MCF 10A (cell line): ENCODE measurements at regions not wholly inside any gene's neighbourhood (a gene's known extent, or its start where the extent isn't known, plus 50 kb on each side); places are given as distances from the start of the nearest gene placed in this dataset.

Experiments
- BruUV-seq: library from RNA; stranded (reverse); fragments of 400-500 nt; replicated peaks from 2 replicates; lab custom pipeline; 2021; lab: Mats Ljungman, UMichigan
- CTCF ChIA-PET: fragments of 300-600 bp; sonication (Branson Sonifier 250); formaldehyde crosslinking; extraction: SDS; loops from one replicate; lab custom pipeline; 2021; ENCODE audit warnings: antibody characterized with exemption, inconsistent platforms; lab: Yijun Ruan, JAX
- POLR2A ChIA-PET: fragments of 300-600, 350-650 bp; sonication (Branson Sonifier 250); formaldehyde crosslinking; extraction: SDS; loops from one replicate; lab custom pipeline; 2020; ENCODE audit warnings: antibody characterized with exemption, inconsistent platforms; lab: Yijun Ruan, JAX
- DNase-seq: peaks from one replicate; pipeline ENCODE4 v3.0.0-alpha.2; 2018; ENCODE audit not compliant: unreplicated experiment
- H3K27ac Mint-ChIP-seq: one replicate; pipeline ENCODE4 v1.8.0; 2022; ENCODE audit warnings: mild to moderate bottlenecking, low read depth, mixed read lengths; ENCODE audit not compliant: unreplicated experiment
- H3K27me3 Mint-ChIP-seq: one replicate; pipeline ENCODE4 v1.8.0; 2022; ENCODE audit warnings: mixed read lengths; ENCODE audit not compliant: insufficient read depth, unreplicated experiment
- H3K36me3 Mint-ChIP-seq: one replicate; pipeline ENCODE4 v1.8.0; 2022; ENCODE audit warnings: mild to moderate bottlenecking, moderate library complexity, mixed read lengths; ENCODE audit not compliant: insufficient read depth, unreplicated experiment
- H3K4me1 Mint-ChIP-seq: one replicate; pipeline ENCODE4 v1.8.0; 2022; ENCODE audit warnings: mixed read lengths; ENCODE audit not compliant: insufficient read depth, unreplicated experiment
- H3K4me3 Mint-ChIP-seq: one replicate; pipeline ENCODE4 v1.8.0; 2022; ENCODE audit warnings: mild to moderate bottlenecking, moderate library complexity, mixed read lengths; ENCODE audit not compliant: unreplicated experiment
- H3K9me3 Mint-ChIP-seq: one replicate; pipeline ENCODE4 v1.8.0; 2022; ENCODE audit warnings: mixed read lengths; ENCODE audit not compliant: unreplicated experiment
- CTCF ChIP-seq: fragments of 200-600 bp; IDR thresholded peaks from one replicate; pipeline ENCODE4 v1.8.0; 2022; ENCODE audit warnings: antibody characterized with exemption, mild to moderate bottlenecking; ENCODE audit not compliant: unreplicated experiment
- intact Hi-C: fragments of 100-400 bp; cut with micrococcal nuclease; formaldehyde crosslinking; loops from 2 replicates; pipeline ENCODE4 v1.14.1; 2022

DNA sequence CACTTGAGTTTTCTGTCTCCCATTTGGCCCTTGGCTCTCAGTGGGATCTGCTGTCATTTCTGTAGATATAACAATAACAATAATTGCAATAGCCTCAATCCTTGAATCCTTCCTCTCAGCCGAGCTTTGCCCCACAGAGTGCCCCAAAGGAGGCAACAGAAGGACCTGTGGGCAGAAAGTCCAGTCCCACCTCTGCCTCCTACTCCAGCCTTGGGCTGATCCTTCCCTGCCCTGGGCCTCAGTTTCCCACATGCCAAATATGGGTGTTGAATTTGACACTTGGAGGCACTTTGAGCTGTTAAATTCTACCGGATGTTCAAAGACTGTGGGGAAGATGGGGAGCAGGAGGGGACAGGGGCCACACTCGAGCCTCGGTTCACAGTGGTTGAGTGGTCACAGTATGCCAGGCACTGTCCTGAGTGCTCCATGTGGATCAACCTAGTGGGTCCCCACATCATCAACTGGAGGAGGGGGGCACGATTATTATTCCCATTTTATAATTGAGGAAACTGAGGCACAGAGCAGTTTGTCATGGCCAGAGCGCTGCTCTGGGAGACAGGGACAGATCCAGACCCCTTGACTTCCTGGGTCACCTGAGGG is 307.1 kb downstream of the MATN1 start:
- no peak for DNase-seq
- no peak overlapping the region for H3K27ac Mint-ChIP-seq
- no TSS peak for BruUV-seq
- H3K4me1 Mint-ChIP-seq = no peaks in the 10 kb centered on the region
- no peaks in the 10 kb centered on the region for H3K9me3 Mint-ChIP-seq
- intact Hi-C loops = no loop called here
- no peaks in the 10 kb centered on the region for H3K36me3 Mint-ChIP-seq
- peaks cover 7% of the 10 kb centered on the region for H3K27me3 Mint-ChIP-seq
- TF ChIP-seq CTCF = no peak
- CTCF ChIA-PET = interaction anchor here (1.6 kb wide), 1 partner anchor 36 kb away, joined by 5 read pairs; no protein-coding TSS in a partner anchor
- POLR2A ChIA-PET = interaction anchor here (0.6 kb wide), 1 partner anchor 942 kb away, joined by 3 read pairs; no protein-coding TSS in a partner anchor
- H3K4me3 Mint-ChIP-seq = no peak overlapping the region

GRCh38 chr1:30415171-30415940 is 308.0 kb downstream of the MATN1 start:
- intact Hi-C loops = no loop called here

GRCh38 chr1:30414851-30415165 is 308.6 kb downstream of the MATN1 start:
- DNase-seq = no peak
- H3K4me3 Mint-ChIP-seq = no peak overlapping the region
- no peak for TF ChIP-seq CTCF
- POLR2A ChIA-PET = interaction anchor here (0.7 kb wide), 1 partner anchor 356 kb away, joined by 3 read pairs; no protein-coding TSS in a partner anchor
- H3K36me3 Mint-ChIP-seq = no peaks in the 10 kb centered on the region
- no peaks in the 10 kb centered on the region for H3K4me1 Mint-ChIP-seq
- intact Hi-C loops = no loop called here
- H3K27me3 Mint-ChIP-seq = peaks cover 13% of the 10 kb centered on the region
- no peak overlapping the region for H3K27ac Mint-ChIP-seq
- CTCF ChIA-PET = interaction anchor here (1.6 kb wide), 1 partner anchor 35 kb away, joined by 5 read pairs; no protein-coding TSS in a partner anchor
- no peaks in the 10 kb centered on the region for H3K9me3 Mint-ChIP-seq
- no TSS peak for BruUV-seq

More at GRCh38 chr1:30415171-30415940, 308.0 kb downstream of the MATN1 start:
- no peak for DNase-seq
- Mint-ChIP-seq H3K9me3 (no peaks in the 10 kb centered on the region), H3K36me3 (no peaks in the 10 kb centered on the region), H3K4me1 (no peaks in the 10 kb centered on the region), H3K27me3 (peaks cover 13% of the 10 kb centered on the region), H3K4me3 (no peak overlapping the region), H3K27ac (no peak overlapping the region)
- ChIA-PET POLR2A (interaction anchor here (0.7 kb wide), 1 partner anchor 357 kb away, joined by 3 read pairs; no protein-coding TSS in a partner anchor), CTCF (interaction anchor here (1.6 kb wide), 1 partner anchor 35 kb away, joined by 5 read pairs; no protein-coding TSS in a partner anchor)
- no peak for TF ChIP-seq CTCF
- no TSS peak for BruUV-seq
